Inflammatory macrophage (primary cell): ENCODE measurements at regions not wholly inside any gene's neighbourhood (a gene's known extent, or its start where the extent isn't known, plus 50 kb on each side); places are given as distances from the start of the nearest gene placed in this dataset.
"Not testable (repeated sequence)": the region's sequence is repeated elsewhere in the genome, so short reads cannot be mapped to it uniquely, and the experiment has no call there.

Experiments
- DNase-seq, 2 donors: peaks; one replicate each; pipeline ENCODE4 v3.0.0-alpha.2; 2020 to 2022

DNA sequence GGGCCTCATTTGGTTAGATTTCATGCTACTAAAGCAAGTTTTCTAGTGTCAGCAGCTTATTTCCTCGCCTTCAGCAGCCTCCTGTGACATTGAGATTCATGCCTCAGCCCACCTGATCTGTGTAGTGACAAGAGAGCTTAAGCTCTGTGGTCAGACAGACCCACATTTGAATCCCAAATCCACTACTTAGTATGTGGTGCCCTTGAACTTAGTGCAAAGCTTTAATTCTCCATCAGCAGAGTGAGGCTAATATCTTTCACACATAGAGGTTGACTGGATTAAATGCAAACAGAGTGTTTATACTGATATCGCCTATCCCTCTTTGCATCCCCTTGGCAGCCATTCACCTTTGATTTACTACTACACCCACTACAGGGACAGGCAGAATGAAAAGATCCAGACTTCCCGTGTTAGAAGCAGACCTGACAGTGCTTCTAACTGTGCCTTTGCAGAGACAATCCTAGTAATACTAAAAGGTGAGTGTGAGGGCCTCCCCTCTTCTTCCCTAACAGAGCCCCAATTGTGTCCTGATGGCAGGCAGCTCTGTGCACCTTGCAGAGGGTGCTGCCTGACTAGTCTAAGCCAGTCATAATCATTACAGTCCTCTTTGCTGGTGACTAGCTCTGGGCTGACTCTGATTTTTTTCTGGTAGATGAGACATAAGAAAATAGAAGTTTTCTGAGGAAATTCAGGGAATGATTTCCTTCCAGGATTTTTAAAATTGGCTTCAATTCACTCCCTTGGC, 264.0 kb downstream of the CTH start:
- no peak for DNase-seq

DNA sequence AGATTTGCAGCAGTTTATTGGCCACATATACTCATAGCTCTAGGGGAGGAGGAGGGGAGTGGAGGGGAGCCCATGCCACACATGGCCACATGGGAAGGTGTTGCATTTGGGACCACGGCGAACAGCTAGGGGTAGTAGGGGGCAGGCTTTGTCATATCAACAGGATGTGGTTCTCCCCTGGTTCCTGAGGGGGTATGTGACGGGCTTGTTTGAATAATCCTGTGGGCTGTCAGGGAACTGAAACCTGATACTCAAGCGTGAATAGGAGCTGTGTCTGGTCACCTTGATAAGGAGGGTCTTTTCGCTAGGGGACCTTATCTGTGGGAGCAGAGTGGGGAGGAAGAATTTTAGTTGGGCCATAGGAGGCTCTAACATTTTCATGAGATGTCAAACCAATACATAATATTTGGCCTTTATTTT, 264.7 kb downstream of the CTH start:
- no peak for DNase-seq

DNA sequence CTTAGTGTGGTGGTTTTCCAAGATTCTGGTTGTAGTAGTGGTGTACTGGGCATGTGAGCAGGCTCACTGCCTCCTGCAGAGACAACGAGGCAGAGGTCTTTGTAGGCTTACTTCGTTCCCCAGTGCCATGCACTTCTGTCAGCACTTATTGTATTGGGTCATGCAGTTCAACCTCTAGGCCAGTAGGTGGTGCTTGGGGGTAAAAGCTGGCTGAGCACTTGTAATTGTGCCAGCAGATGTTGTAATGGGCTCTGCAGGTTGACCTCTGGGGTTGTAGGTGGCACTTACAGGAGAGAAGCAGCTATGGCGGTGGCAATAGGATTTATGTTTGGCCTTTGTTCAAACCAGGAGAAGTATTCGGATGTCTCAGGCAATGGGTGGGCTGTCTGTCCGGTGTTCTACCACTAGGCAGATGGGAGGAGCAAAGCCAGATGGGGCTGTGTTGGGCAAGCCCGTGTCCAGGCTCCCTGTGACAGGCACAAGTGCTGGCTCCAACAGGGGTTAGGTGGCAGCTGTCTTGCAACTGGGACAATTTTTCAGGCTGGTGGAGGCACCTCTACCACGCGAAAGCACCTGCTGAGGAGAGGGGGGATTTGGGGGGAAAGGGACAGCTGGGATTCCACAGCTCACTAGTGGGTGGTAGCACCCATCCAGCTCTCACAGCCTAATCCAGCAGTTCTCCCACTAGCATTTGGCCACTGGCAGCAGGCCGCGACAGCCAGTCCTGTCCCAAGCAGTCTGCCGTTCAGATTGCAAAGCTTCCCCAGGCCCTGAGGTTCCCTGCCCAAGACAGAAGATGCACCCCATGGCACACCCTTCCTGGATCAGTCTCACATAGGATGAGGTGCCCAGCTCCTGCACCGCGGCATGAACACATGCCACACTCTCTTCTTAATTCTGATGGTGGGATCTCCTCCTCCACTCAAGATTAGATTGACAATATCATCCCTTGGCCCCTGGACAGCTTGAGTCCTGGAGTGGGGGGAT, 274.5 kb downstream of the CTH start:
- DNase-seq, result peak; percentile 71 to 78

DNA sequence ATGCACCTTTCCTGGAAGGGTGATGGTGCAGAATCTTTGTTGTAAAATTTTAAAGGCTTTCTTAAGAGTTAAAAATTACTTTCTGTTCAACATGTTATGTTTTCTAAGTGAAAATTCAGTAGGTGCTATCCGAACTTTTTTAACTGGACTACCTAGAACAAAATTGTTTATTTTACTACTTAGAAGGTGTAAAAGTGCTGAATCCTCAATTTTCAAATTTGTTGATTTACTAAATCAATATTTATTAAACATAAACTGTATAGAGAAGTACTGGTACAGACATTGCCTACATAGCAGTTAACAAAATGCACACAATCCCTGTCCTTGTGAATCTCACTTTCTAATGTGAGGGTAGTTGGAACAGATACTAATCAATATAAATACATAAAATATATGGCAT, 277.5 kb downstream of the CTH start:
- no peak for DNase-seq

DNA sequence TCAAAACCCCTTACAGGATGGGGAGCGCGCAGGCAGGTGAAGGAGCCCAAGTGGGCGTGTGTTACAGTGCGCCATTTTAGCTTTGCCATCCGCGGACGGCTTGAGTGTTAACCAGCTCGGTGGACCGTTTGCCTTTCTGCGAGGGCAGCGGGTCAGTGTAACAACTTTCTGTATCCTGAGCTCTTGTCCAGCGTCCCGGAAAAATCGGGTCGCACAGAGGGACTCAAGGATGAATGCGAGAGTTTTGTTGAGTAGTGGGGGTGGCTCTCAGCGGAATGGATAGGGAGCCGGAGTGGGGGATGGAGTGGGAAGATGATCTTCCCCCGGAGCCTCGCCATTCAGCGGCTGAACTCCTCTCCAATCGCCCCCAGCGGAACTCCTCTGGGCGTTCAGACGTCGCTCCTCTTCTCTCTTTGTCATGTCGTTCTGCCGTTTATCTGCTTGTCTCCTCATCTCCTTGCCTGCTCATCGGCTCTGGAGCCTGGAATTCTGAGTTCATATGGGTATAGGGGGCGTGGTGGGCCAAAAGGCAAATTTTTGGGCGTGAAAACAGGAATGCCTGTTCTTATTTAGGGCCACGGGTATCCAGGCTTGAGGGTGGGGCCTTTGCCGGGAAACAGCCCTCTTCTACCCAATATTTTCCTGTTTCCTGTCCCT, 295.4 kb downstream of the CTH start:
- DNase-seq, result no peak

DNA sequence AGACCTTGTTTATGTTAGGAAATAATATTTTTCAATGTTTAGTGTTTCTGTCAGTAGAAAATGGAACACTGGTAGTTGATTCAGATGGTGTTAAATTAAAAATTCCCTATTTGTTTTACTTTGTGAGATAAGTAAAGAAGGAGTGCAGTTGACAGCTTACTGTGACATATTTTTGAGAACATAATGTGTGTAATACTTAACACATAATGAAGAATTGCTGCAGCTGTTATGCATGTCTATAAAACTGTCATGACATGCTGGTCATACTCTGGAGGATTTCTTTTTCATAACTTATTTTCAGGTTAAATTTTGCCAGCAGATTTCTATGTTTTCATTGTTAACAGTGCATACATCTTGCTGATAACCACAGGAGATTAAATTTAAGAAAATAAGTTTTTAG, 296.1 kb downstream of the CTH start:
- no peak for DNase-seq

DNA sequence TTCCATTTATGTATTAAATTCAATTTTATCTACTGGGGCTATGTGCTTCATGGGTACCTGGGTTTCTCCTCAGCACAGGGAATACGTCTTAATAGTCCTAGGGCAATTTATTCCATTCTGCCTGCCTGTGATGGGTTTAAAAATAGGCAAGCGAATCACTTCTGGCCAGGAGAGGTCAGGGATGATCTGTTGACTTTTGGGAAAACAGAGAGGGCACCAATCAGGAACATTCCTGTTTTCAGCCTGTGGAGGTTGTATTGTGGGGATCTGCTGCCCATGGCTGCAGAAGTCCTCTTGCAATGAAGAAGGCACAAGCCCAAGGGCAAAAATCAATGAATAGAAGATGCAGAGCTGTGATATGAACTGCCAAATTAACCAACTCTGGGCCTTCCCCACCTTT, 303.1 kb downstream of the CTH start:
- DNase-seq, result no peak

DNA sequence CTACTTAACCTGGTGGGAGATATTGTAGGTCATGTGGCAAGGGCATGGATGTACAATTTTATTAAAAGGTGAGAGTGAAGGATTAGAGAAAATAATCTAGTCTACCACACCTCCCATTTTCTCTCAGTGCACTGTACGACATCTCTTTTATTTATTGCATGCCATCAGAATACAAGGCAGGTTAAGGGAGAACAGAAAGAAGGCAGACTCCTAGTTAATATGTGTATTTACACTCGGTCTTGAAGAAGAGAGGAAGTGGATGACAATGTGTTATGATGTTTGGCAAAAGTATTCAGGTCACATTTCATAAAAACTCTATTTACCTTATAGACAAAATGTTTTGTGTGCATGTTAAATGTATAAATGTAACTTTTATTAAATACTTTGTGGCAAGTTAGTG, 306.1 kb downstream of the CTH start:
- no peak for DNase-seq

DNA sequence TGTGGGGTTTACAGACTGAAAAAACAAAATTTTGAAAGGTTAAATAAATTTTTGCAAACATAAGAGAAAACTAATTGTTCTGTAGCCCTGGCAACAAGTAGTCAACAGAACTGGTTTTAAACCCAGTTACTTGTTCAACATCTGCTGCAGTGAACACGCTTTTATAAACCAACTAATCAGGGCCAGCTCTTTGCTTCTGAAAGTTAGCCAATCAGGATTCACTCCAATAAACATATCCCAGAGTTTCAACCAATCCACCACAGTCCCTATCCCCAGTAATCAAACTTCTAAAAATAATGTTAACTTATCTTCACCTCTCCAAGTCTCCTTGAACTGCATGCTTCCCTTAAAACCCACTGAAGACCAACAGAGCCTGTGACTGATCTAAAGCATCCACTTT, 306.6 kb downstream of the CTH start:
- no peak for DNase-seq

DNA sequence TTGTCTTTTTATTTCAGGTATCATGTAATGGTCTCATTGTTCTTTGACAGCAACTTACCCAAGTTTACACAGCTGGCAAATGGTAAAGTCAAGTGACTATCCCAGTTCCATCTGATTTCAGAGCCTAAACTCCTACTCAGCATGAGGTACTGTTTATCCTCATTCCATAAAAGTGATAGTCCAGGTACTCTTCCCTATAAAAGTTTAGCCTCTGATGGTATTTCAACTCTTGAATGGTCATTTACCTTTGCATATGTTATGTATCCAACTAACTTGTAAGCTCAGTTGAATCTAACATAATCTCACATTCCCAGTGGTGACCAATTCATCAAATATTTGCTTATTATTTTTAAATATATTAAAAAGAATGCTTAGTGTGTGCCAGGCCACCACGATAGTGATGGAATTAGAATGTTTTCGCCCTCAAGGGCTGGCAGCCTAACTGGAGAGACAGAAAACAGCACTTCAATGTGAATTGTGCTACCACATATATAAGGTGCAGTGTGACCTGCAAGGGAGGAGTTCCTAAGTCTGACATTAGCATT, 307.1 kb downstream of the CTH start:
- no peak for DNase-seq

DNA sequence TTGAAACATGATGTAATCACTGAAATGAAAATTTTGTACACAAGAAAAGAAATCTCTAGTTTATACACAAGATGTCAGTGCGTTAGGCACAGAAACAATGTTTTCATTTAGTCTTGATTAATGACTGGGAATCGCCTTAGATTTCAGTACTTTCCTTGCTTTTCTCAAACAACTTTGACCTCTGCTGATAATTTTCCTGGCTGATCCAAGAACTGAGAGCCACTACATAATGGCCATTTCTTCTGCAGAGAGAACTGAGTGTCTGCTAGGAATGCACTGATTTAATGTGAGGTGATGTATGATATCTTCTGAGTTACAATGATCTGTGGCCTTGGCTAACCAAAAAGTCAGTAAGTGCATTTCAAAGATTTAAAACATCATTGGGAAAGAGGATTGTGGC, 308.1 kb downstream of the CTH start:
- no peak for DNase-seq

DNA sequence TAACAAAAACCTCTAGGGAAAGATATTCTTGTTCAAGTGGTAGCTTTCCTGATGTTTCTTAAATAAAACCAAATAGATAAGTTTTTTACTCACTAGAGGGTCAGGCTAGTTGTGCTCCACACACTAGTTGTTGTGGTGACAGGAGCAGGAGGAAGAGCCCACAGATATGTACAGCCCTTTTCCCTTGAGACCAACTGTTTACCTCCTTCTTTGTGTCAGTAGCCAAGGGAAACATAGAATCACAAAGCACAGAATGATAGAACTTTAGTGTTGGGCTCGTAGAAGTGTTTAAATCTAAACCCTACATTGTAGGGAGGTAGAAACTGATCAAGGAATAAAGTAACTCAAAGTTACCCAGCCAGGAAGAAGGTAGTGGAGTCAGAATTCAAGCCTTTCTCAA, 309.0 kb downstream of the CTH start:
- no peak for DNase-seq

DNA sequence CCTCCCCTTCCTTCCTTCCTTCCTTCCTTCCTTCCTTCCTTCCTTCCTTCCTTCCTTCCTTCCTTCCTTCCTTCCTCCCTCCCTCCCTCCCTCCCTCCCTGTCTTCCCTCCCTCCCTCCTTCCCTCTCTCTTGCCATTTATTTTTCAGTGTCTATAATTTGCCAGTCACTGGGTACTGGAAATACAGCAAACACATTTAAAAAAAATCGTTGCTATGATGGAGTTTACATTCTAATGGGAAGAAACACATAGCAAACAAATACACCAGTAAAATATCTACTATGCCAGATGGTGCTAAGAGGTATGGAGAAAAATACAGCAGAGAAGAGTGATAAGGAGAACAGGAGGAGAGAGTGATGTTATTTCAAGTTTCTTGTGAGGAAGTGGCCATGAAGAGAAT, 309.5 kb downstream of the CTH start:
- no peak for DNase-seq

DNA sequence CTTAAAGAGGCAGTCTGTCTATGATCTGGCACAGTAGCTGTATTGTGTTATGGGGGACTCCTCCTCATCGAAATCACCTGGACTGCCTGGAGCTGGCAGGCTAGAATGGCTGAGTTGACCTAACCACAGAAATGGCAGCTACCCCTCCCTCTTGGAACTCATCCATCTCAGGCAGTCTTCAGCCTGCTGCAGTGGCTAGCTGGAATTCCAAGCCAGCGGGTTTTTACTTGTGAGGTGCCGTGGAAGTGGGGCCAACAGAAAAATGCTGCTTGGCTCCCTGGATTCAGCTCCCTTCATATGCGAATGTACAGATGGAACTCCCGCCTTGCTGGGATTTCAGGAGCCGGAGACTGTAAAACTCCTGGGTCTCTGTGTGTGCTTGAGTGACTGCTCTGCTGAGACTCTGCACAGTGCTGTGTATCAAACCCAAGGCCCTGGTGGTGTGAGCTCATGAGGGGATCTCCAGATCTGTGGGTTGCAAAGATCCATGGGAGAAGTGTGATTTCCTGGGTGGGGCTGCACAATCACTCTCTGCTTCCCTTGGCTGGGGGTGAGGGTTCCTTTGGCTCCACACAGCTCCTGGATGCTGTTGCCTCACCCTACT, 316.9 kb downstream of the CTH start:
- DNase-seq, result no peak

DNA sequence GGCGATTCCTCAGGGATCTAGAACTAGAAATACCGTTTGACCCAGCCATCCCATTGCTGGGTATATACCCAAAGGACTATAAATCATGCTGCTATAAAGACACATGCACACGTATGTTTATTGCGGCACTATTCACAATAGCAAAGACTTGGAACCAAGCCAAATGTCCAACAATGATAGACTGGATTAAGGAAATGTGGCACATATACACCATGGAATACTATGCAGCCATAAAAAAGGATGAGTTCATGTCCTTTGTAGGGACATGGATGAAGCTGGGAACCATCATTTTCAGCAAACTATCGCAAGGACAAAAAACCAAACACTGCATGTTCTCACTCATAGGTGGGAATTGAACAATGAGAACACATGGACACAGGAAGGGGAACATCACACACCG, 311.1 kb downstream of the PTGER3 start:
- not testable (repeated sequence) for DNase-seq

DNA sequence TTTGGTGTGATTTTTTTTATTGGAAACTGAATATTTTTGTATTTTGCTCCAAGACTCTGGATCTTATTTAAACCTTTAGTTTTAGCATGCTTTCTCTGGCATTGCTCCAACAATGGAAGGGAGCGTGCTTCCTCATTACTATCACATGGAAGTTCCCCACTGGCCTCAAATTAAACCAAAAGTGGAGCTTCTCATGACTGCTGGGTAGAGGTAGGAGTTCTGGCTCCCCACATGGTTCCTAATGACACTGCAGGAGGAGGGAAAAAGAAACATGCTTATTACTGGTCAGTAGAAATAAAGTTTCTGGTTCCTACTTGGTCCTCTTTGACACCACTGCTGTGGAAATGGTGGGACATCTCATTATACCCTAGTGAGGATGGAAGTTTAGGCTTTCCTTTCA, 310.5 kb downstream of the PTGER3 start:
- no peak for DNase-seq

DNA sequence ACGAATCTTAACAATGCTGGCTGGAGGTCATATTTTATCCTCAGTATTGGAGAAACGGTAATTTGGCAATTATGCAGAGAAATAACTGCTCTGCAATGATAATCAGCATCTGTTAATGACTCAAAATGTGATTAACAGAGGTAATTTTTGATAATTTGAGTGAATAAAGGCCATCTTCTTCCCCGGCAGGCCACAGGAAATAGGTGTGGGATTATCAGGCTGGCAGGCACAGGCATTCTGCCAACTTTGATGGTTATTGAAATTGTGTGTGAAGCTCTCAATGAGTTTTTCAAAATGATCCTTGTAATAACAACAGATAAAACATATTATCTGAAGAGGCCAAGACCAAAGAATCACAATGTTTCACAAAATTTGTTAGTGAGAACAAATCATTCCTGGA, 309.0 kb downstream of the PTGER3 start:
- DNase-seq, result no peak

DNA sequence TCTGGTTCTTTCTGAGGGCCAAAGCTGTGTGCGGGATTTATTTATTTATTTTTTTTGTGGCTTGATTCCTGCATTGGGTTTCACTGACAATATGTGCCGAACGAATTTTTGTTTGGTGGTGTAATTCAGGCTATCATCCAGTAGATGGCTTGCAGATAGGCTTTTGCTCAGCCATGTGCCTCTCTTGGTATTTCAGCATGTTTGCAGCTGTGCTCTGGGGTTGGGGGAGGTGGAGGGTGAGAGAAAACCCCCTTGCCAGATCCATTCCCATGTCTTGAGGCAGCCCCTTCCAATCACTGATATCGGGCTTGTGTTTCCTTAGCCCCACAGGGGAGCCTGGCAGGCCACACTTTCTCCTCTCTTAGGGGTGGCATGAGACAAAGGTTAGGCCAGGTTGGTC, 302.4 kb downstream of the PTGER3 start:
- DNase-seq, result peak in 1 of 2 donors; percentile 29

DNA sequence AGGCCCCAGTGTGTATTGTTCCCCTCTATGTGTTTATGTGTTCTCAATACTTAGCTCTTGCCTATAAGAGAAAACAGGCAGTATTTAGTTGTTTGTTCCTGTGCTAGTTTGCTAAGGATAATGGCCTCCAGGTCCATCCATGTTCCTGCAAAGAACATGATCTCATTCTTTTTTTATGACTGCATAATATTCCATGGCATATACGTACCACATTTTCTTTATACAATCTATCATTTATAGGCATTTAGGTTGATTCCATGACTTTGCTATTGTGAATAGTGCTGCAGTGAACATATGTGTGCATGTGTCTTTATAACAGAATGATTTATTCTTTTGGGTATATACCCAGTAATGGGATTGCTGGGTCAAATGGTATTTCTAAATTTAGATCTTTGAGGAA, 301.6 kb downstream of the PTGER3 start:
- DNase-seq, result not testable (repeated sequence)

DNA sequence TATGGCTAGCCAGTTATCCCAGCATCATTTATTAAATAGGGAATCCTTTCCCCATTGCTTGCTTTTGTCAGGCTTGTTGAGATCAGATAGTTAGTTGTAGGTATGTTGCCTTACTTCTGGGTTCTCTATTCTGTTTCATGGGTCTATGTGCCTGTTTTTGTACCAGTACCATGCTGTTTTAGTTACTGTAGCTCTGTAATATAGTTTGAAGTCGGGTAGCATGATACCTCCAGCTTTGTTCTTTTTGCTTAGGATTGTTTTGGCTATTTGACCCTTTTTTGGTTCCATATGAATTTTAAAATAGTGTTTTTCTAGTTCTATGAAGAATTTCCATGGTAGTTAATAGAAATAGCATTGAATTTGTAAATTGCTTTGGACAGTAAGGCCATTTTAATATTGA, 300.5 kb downstream of the PTGER3 start:
- not testable (repeated sequence) for DNase-seq

DNA sequence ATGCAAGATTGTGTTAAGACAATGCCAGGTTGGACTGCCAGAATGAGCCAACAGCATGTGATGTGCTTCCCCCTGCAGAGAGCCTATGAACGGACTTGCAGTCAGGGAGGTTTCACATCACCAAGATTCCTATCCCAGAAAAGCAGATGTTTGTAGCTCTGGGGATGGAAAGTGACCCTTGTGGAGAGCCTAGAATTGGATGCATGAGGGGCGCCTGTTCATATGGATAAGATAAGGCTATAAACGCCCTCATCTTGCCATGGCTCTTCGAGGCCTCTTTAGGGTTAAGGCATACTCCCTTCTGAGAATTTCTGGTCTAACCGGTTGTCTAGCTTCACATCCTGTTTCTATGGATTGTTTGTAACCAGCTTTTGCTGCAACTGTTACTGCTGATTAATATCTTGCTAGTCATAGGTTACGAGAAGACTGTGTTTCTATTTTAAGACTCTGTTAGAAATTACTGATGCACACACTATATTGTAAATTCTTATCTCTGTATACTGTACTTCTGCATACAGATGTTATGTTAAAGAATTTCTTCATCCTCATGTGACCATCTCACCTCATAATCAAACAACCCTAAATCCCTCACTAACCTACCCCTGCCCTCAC, 295.8 kb downstream of the PTGER3 start:
- DNase-seq, result peak in 1 of 2 donors; percentile 9

DNA sequence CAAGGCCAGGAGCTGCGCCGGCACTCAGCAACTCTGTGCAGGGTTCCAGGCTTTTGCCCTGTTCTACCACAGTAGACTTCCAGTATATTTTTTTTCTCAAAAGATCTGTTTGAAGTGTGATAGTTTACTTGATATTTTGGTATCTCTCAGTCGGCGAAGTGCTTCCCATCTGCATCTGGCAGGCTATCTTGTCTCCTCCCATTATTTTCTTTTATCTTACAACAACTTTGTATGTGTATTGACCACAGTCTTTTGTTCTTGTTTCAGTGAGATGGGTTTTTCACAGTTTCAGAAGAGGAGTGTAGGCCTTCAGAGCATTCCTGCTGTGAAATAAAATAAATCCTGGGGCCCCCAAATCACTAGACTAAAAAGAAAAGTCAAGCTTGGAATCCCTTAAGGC, 292.9 kb downstream of the PTGER3 start:
- DNase-seq, result no peak
